ENCODE measurements at regions not wholly inside any gene's neighbourhood (a gene's known extent, or its start where the extent isn't known, plus 50 kb on each side); places are given as distances from the start of the nearest gene placed in this dataset.
"Not testable (repeated sequence)": the region's sequence is repeated elsewhere in the genome, so short reads cannot be mapped to it uniquely, and the experiment has no call there.

DNA sequence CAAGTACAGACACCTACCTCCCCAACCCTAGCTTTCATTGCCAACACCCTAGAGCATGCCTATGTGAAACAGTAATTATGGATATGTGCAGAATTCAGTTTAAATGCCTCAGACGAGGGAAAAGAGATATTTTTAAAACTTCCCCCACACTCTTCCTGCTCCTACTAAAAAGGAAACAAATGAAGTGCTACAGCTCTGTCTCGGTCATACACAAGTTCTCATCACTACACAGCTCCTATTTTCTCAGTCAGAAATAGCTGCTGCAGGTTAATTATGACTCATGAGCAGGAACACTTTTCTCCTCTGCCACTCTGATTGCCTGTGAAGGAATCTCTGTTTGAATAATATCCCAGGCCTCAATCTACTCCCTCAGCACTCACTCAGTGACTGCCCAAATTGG, 703.6 kb upstream of the FLRT2 start:
- no peak for DNase-seq (ENCODE audit: low read depth in 3 of 3)

GRCh38 chr14:84850595-84850994, 679.3 kb upstream of the FLRT2 start:
- DNase-seq (ENCODE audit: low read depth in 3 of 3): no peak

DNA sequence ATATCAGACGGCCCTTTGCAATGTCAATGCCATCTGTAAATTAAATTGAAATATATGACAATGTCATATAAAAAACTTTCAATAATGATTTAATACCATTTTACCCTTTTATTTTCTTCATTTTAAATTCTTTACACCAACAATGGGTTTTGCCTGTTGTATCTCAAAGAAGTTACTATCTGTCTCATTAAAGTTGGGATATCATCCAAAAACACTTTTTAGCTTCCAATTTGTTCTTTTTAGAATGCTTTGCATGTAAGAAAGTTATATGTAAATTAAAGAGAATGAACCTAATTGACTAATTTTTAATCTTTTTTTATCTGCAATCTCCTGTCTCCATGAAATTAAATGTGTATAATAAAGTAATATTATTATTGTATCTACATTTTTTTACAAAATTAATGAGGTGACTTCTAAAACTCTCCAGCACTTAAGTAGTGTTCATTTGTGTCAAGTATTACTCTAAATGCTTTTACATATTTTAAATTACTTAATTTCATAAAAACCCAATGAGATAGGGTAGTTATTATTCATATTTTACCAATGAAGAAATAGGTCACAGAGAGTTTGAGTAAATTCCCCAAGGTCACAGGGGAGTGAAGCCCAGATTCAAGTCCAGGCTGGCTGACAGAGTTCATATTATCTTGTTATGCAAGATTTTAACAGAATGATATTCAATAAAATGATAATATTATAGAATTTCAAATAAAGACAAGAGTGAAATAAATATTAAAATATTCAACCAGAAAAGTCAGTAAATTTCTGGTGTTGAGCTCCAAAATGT, 673.0 kb upstream of the FLRT2 start:
- DNase-seq (ENCODE audit: low read depth in 3 of 3): no peak

DNA sequence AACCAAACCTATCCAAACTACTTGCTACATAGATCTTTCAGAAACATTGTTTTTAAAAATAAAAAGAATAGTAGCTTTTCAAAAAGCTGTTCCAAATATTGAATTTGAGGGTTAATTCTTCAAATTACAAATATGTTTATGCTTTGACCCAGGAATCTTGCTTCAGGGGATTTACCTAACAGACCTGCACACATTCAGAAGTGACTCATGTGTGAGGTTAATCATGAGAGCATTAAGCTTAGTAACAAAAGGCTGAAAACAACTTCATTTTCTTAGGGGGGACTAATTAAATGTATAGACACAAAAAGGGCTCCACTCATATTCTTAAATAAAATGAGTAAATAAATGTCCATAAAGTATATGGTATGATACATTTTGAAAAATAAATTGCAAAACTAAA, 672.4 kb upstream of the FLRT2 start:
- DNase-seq (ENCODE audit: low read depth in 3 of 3): no peak

- DNase-seq (ENCODE audit: low read depth in 3 of 3): no peak
Measured at GRCh38 chr14:84859116-84859515, 670.8 kb upstream of the FLRT2 start.

DNA sequence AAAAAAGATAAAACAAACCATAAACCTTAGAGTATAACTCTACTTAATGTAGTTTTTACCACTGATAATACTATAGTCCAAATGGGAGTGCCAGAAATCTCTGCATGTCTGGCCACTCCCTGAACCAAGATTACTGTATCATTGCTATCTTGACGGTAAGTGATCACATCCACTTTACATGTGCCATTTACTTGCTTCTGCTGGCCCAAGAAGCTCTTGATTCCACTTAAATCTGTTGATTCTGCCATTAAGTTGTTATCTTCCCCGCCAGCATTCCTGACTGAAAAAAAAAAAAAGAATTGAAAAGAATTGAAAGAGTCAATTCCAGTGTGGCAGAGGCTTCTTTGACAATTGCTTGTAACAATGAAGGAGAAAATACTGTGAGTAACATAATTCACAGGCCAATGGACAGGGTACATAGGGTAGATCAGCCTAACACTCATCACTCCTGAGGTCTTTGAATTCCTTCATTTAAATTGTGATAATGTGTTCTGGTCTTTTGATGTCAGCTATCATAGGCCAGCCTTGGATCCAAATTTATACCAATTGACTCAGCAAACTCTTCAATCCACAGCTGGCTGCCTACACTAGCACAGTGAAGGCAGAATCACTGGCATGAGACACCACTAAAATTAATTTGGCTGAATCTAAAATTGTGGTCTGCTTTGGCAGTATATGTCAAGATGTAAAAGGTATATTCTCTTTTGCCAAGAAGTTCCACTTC, 665.2 kb upstream of the FLRT2 start:
- DNase-seq (ENCODE audit: low read depth in 3 of 3): no peak

GRCh38 chr14:84871734-84872133, 658.2 kb upstream of the FLRT2 start:
- no peak for DNase-seq (ENCODE audit: low read depth in 3 of 3)

- no peak for DNase-seq (ENCODE audit: low read depth in 3 of 3)
Measured at GRCh38 chr14:84874436-84874835, 655.5 kb upstream of the FLRT2 start.

- no peak for DNase-seq (ENCODE audit: low read depth in 3 of 3)
Measured at GRCh38 chr14:84877061-84877460, 652.9 kb upstream of the FLRT2 start.

DNA sequence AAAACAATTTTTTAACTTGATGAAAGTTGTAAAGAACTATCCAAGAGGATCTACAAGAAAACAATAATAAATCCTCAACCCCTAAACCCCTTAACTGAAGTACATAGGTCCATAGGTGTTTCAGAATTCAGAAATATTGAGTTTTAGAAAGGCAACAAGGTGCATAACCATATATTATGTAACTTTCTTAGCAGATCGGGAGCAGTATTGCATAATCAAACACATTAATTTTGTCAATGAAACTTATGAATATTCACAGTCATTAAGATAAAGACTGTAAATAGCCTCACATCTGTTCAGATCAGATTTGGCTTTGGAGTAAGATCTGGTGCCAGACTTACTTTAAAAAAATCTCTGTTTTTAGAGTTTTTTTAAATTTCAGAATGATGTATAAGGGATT, 647.1 kb upstream of the FLRT2 start:
- no peak for DNase-seq (ENCODE audit: low read depth in 3 of 3)

DNA sequence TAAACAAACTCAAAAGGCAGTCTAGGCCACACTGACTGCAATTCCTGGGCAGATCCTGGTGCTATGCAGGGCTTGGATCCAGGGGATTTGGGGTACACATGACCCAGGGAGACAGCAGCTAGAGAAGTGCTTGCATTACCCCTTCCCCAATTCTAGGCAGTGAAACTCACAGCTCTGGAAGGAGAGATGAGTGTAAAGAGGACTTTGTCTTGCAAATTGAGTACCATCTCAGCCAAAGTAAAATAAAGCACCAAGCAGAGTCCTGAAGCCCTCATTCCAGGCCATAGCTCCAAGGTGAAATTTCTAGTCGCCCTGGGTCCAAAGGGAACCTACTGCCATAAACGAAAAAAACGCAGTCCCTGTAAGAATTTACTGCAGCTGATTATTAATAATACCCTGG, 644.9 kb upstream of the FLRT2 start:
- no peak for DNase-seq (ENCODE audit: low read depth in 3 of 3)

- no peak for DNase-seq (ENCODE audit: low read depth in 3 of 3)
Measured at GRCh38 chr14:84891404-84891803, 638.5 kb upstream of the FLRT2 start.

GRCh38 chr14:84894254-84894653, 635.7 kb upstream of the FLRT2 start:
- no peak for DNase-seq (ENCODE audit: low read depth in 3 of 3)

- no peak for DNase-seq (ENCODE audit: low read depth in 3 of 3)
Measured at GRCh38 chr14:84922370-84922769, 607.6 kb upstream of the FLRT2 start.

- no peak for DNase-seq (ENCODE audit: low read depth in 3 of 3)
Measured at GRCh38 chr14:84926656-84927055, 603.3 kb upstream of the FLRT2 start.

DNA sequence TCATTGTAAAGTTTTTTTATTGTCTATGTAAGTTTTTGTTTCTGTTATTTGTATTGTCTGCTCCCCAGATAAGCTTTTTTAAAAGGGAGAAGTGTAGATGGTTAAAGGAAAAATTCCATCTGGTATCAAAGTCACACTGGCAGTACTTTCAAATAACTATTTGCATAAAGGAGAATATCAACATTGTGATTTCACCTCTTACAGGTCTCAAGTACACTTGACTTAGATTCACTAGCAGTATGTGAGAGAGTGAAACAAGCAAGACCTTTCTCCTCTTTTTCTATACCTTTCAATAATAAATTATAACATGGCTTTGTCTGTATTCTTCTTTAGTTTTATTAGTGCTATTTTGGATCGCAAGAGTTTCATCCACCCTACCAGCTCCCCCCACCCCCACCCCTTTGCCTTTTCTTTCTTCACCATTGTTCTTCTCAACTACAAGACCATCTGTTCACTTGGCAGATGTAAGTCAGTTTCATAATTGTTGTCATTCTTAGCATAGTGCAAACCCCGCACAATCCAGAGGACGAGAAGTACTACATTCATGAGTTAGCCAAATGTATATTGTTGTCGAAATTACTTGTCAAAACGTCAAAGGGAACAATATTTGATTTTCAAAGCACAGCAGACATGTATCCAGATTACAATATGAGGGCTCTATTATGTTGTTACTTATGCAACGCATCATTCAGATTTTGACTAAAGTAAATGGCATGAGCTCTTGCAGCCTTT, 602.7 kb upstream of the FLRT2 start:
- DNase-seq (ENCODE audit: low read depth in 3 of 3): no peak

DNA sequence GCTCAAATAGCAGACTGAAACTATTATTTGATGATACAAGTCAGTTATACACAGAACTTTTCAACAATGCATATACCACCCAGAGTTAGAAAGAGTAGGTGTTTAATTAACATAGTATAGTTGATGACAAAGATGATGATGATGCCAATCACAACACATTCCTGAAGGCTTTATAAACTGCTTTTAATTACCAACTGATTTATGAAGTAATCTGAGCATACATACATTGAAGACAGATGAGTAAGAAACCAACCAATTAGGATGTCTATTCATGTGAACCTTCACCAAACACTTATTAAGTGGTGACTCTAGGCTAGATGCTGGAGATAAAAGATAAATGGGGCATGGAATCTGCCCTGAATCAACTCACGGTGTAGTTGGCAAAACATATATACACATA, 600.9 kb upstream of the FLRT2 start:
- DNase-seq (ENCODE audit: low read depth in 3 of 3): no peak

DNA sequence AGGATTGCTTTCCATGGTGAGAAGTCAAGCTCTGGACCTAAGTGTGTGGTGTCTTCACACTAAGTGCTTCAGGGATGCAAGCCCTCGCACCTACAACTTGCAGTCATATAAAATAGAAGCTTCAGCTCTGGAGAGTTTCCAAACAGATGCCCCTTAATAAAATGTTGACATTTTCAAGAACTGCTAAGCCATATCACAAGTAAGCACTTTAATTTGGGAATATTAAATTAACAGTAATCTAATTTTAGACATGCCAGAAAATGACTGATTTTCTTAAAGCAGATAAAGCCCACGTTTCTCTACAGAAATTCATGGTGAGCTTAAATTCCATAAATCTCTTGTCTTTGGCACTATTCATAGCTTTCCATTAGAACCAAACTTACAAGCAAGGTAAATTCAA, 600.1 kb upstream of the FLRT2 start:
- no peak for DNase-seq (ENCODE audit: low read depth in 3 of 3)

GRCh38 chr14:84937016-84937415, 592.9 kb upstream of the FLRT2 start:
- no peak for DNase-seq (ENCODE audit: low read depth in 3 of 3)

- DNase-seq (ENCODE audit: low read depth in 3 of 3): no peak
Measured at GRCh38 chr14:84937449-84937848, 592.5 kb upstream of the FLRT2 start.

DNA sequence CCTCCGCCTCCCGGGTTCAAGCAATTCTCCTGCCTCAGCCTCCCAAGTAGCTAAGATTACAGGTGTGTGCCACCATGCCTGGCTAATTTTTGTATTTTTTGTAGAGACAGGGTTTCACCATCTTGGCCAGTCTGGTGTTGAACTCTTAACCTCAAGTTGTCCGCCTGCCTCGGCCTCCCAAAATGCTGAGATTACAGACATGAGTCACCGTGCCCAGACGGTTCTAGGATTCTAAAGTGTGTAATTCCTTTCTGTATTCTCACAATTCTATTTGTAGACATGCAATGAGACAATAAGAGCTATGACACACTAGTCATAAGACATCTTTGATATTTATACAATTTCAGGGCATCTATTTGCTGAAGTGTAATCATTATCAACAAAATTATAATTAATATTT, 585.0 kb upstream of the FLRT2 start:
- not testable (repeated sequence) for DNase-seq (ENCODE audit: low read depth in 3 of 3)

DNA sequence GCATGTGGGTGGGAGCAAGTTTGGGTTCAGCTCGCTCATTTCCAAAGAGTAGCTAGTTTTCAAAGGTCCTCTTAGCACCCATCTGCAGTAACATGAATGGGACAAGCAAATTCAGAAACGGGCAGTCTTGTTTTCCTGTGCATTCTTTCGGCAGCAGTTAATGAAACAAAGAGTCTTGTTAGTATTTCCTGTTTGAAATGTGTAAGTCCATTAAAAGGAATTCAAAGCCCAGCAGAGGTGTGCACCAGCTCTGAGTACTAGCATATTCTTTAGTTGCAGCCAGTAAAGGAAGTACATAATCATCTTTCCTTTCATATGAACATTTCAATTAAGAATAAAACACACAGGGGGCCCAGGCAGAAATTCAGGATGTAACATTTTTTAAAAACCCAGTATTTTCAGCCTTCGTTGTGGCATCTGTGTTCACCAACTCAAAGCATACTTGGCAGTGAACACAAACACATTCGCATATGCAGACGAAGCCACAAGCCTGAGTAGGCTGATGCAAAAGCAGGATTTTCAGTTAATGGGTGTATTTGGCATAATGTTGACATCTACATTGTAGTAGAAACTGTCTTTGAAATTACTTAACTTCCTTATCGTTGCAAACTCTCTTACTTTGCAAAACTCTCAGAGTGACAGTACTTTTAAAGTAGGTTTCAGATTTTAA, 570.0 kb upstream of the FLRT2 start:
- no peak for DNase-seq (ENCODE audit: low read depth in 3 of 3)
